NCI-H1105 treated with DMSO at 0.1 percent for 48 hours (cell line): ENCODE measurements at regions not wholly inside any gene's neighbourhood (a gene's known extent, or its start where the extent isn't known, plus 50 kb on each side); places are given as distances from the start of the nearest gene placed in this dataset.

ENCODE experiments used
- DNase-seq: peaks from one replicate; lab custom pipeline; 2025; lab: John Stamatoyannopoulos, UW

- DNase-seq: no peak
Observed at GRCh38 chr6:144883915-144884314, 598.8 kb downstream of the UTRN start.

- DNase-seq: no peak
Observed at GRCh38 chr6:144885817-144886216, 600.7 kb downstream of the UTRN start.

DNA sequence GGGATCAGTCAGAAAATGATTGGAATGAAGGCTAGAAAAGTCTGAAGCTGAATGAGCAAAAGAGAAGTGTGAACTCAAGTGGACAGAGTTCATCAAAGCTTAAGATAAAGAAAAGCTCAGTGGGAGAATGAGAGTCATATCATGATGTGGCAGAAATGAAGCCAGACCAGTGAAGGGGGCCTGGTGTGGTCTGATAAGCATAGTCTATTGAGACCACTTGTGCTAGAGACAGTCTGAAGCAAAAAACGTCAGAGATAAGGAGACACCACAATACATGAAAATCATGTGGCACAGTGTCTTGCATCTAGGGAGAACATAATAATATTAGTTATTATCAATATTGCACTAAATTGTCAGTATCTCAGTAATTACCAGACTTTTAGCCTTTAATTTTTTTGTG lies 601.5 kb downstream of the UTRN start:
- no peak for DNase-seq

DNA sequence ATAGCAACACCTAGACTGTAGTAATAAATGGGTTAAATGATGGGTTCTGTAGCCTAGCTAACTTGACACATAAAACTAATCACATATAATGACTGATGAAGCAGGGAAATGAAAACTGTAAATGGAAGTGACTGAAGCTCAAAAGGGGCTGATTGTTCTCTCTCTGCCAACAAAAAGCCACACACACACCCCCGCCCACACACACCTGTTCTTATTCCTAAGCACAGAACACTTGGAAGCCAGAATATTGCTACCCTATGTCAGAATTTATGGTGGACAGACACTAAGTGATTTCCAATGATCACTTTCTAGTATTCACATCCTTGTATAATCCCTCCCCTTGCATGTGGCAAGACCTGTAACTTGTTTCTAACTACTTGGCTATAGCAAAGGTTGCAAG lies 603.5 kb downstream of the UTRN start:
- no peak for DNase-seq

GRCh38 chr6:144893680-144894151 lies 608.6 kb downstream of the UTRN start:
- no peak for DNase-seq

GRCh38 chr6:144894240-144894639 lies 609.1 kb downstream of the UTRN start:
- DNase-seq: no peak

GRCh38 chr6:144895313-144896278 lies 610.5 kb downstream of the UTRN start:
- DNase-seq: no peak

- peak; percentile 9 for DNase-seq
Observed at GRCh38 chr6:144896289-144896688, 611.2 kb downstream of the UTRN start.

- DNase-seq: no peak
Observed at GRCh38 chr6:144896871-144897270, 611.7 kb downstream of the UTRN start.

DNA sequence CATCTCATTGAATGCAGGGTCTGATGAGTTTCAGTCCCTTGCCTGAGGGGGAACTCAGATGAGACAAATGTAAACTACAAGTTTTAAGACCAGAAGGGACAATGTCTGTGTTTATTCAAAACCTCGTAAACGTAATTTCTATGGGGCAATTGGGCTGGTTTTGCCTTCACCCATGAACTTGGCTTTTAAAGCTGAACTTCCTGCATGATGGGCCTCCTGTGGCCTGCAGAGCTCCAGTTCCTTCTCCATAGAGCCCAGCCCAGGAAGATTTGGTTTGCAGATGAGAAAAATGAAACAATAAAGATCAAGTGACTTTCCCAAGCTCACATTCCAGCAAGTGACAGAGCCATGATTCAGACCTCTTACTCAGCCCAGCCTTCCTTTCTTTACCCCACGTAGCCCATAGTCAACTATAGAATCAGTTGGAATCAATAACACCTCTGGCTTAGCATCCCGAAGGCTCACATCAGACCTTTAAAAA lies 612.3 kb downstream of the UTRN start:
- DNase-seq: no peak

GRCh38 chr6:144898052-144898689 lies 613.0 kb downstream of the UTRN start:
- DNase-seq: no peak

DNA sequence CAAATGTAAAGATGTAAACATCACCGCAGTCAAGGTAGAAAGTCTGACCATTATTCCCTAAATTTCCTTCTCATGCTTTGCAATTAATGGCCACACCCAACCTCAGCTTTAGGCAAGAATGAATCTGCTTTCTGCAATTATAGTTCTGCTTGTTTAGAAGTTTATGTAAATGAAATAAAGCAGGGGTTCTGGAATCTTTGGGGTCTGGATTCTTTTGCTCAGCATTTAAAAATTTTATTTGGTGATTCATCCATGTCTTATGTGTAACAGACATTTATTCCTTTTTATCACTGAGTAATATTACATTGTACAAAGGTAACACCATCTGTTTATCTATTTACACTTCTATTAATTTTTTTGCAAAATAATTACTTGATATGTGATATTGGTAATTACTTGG lies 613.6 kb downstream of the UTRN start:
- DNase-seq: no peak

GRCh38 chr6:144899161-144899560 lies 614.0 kb downstream of the UTRN start:
- DNase-seq: no peak

GRCh38 chr6:144901412-144901811 lies 616.3 kb downstream of the UTRN start:
- no peak for DNase-seq

- DNase-seq: no peak
Observed at GRCh38 chr6:144908004-144908403, 622.9 kb downstream of the UTRN start.

DNA sequence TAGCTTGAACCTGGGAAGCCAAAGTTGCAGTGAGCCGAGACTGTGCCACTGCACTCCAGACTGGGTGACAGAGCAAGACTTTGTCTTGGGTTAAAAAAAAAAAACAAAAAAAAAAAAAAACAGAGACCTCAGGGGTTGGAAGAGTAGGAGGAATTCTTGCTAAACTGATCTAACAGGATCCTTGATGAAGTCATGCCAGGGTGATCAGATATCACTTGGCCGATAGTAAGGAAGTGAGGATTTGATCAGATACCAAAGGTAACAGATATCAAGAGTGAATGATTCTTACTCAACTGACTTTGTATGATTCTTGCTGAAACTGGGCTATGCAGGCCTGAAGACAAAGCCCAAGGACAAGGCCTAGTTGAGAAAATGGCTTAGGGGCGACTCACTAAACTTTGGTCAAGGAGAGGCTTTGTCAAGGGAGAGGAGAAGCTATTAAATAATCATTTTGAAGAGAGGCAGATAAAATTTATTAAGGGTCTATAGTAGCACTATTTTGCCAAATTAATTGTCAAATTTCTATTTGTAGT lies 624.7 kb downstream of the UTRN start:
- no peak for DNase-seq

GRCh38 chr6:144911322-144911721 lies 626.2 kb downstream of the UTRN start:
- DNase-seq: no peak

DNA sequence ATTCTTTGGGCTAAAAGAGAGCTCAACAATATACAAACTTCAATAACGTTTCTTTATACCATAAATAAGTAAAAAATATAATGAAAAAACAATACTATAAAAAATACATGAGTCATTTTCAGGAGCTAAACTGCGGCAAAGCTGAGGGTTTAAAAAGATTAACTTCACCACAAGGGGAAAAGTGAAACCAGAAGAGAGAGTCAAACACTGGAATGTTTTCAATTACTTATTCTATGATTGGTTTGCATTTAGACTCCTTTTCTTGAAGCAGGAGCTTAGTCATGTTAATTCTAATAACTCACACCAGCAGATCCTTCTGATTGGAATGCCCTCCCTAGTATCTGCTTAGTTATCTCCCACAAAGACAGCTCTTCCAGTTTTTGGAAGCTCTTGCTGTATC lies 627.3 kb downstream of the UTRN start:
- DNase-seq: no peak

- DNase-seq: no peak
Observed at GRCh38 chr6:144918073-144918472, 632.9 kb downstream of the UTRN start.

- DNase-seq: no peak
Observed at GRCh38 chr6:144919560-144919959, 634.4 kb downstream of the UTRN start.

GRCh38 chr6:144920391-144920961 lies 635.3 kb downstream of the UTRN start:
- DNase-seq: no peak

- DNase-seq: no peak
Observed at GRCh38 chr6:144921206-144921975, 636.3 kb downstream of the UTRN start.
